OCI-LY3 (cell line): ENCODE measurements at regions not wholly inside any gene's neighbourhood (a gene's known extent, or its start where the extent isn't known, plus 50 kb on each side); places are given as distances from the start of the nearest gene placed in this dataset.

Experiments
- H2AFZ ChIP-seq: fragments of 200-600, 300-600 bp; shearing (Covaris generic); 2 replicates; pipeline ENCODE4 v1.6.0; 2014; ENCODE audit warnings: antibody characterized with exemption, low read depth, low read length
- H3K27ac ChIP-seq: fragments of 200-600, 300-600 bp; sonication (generic); 2 replicates; pipeline ENCODE4 v1.5.1; 2014; ENCODE audit warnings: mild to moderate bottlenecking, low read length, moderate library complexity, mixed read lengths
- H3K27me3 ChIP-seq: fragments of 200-600, 300-600 bp; sonication (generic); 2 replicates; pipeline ENCODE4 v1.6.1; 2014; ENCODE audit warnings: low read depth, low read length, mixed read lengths
- H3K36me3 ChIP-seq: fragments of 200-600, 300-600 bp; sonication (generic); replicated peaks from 2 replicates; pipeline ENCODE3; 2014; ENCODE audit warnings: low read depth, low read length, mixed read lengths
- H3K4me1 ChIP-seq: fragments of 300-600, 200-600 bp; sonication (generic); 2 replicates; pipeline ENCODE4 v1.6.1; 2014; ENCODE audit warnings: low read length, mixed read lengths
- H3K4me2 ChIP-seq: fragments of 200-600, 300-600 bp; sonication (generic); 2 replicates; pipeline ENCODE4 v1.6.1; 2014; ENCODE audit warnings: low read length, mixed read lengths
- H3K4me3 ChIP-seq: fragments of 300-600, 200-600 bp; sonication (generic); 2 replicates; pipeline ENCODE4 v1.5.1; 2014; ENCODE audit warnings: antibody characterized with exemption, mild to moderate bottlenecking, low read length, moderate library complexity
- H3K79me2 ChIP-seq: fragments of 300-600, 200-600 bp; shearing (Covaris generic); 2 replicates; pipeline ENCODE4 v1.6.1; 2014; ENCODE audit warnings: mild to moderate bottlenecking, low read length, mixed read lengths
- H3K9ac ChIP-seq: fragments of 300-600, 200-600 bp; shearing (Covaris generic); 2 replicates; pipeline ENCODE4 v1.6.0; 2014; ENCODE audit warnings: mild to moderate bottlenecking, low read length, moderate library complexity
- H3K9me3 ChIP-seq: fragments of 200-600, 300-600 bp; shearing (Covaris generic); 2 replicates; pipeline ENCODE4 v1.6.1; 2014; ENCODE audit warnings: low read length, mixed read lengths; ENCODE audit not compliant: insufficient read depth
- H4K20me1 ChIP-seq: fragments of 200-600, 300-600 bp; sonication (generic); 2 replicates; pipeline ENCODE4 v1.6.1; 2016; ENCODE audit warnings: low read length, mixed read lengths; ENCODE audit not compliant: insufficient read depth
- EZH2phosphoT487 ChIP-seq: fragments of 200-600 bp; shearing (Covaris generic); IDR thresholded peaks from 2 replicates; pipeline ENCODE4 v1.6.1; 2018; ENCODE audit warnings: antibody characterized with exemption, mixed run types, low read depth
- TF ChIP-seq, protein P1 (sequence below): fragments of 200-600, 300-600 bp; sonication (generic); IDR thresholded peaks from 2 replicates; pipeline ENCODE4 v1.5.1; 2014; ENCODE audit warnings: antibody characterized with exemption, low read length, low read depth

DNA sequence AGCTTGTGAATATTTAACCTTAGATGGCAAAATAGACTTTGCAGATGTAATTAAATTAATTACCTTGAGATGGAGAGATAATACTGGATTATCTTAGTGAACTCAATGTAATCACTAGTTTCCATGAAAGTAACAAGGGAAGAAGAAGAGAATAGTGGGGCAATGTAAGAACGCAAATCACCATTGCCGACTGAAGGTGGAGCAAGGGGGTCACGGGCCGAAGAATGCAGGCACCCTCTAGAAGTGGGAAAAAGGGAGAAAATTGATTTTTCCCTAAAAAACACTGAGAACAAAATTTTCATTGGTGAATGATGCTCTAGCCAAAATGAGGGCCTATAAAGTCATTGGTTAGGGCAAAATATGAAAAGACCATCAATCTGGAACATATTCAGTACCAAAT lies 375.6 kb upstream of the EPHA5 start:
- Histone ChIP-seq H2AFZ (no peak overlapping the region), H3K36me3 (no peaks in the 10 kb centered on the region), H3K9me3 (no peaks in the 10 kb centered on the region), H3K4me2 (no peak overlapping the region), H3K27me3 (no peaks in the 10 kb centered on the region), H3K9ac (no peak overlapping the region), H3K79me2 (no peaks in the 10 kb centered on the region), H3K4me1 (no peaks in the 10 kb centered on the region), H3K4me3 (no peak overlapping the region), H3K27ac (no peak overlapping the region), H4K20me1 (no peaks in the 10 kb centered on the region)
- no peak for TF ChIP-seq EZH2phosphoT487

DNA sequence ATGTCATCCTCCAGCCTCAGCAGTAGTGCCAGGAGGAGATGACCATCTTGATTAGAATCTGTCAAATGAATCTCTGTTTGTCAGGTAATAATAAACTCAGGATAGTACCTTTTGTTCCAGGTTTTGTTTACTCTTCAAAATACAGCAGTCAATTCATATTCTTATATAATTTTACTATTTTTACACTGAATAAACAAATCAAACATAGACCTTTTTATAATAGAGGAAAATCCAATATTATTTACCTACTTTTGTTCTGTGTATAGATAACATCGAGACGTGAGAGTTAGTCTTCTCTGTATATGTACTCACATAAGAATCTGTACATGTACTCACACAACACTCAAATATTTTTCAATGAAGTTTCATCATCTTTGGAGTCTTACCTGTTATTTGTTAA lies 365.4 kb upstream of the EPHA5 start:
- no peaks in the 10 kb centered on the region for H3K4me1 ChIP-seq
- H3K4me2 ChIP-seq = no peak overlapping the region
- no peak overlapping the region for H3K9ac ChIP-seq
- TF ChIP-seq, protein P1, sequence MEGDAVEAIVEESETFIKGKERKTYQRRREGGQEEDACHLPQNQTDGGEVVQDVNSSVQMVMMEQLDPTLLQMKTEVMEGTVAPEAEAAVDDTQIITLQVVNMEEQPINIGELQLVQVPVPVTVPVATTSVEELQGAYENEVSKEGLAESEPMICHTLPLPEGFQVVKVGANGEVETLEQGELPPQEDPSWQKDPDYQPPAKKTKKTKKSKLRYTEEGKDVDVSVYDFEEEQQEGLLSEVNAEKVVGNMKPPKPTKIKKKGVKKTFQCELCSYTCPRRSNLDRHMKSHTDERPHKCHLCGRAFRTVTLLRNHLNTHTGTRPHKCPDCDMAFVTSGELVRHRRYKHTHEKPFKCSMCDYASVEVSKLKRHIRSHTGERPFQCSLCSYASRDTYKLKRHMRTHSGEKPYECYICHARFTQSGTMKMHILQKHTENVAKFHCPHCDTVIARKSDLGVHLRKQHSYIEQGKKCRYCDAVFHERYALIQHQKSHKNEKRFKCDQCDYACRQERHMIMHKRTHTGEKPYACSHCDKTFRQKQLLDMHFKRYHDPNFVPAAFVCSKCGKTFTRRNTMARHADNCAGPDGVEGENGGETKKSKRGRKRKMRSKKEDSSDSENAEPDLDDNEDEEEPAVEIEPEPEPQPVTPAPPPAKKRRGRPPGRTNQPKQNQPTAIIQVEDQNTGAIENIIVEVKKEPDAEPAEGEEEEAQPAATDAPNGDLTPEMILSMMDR = no peak
- TF ChIP-seq EZH2phosphoT487 = no peak
- H3K27me3 ChIP-seq = no peaks in the 10 kb centered on the region
- H4K20me1 ChIP-seq = no peaks in the 10 kb centered on the region
- no peaks in the 10 kb centered on the region for H3K9me3 ChIP-seq
- H3K4me3 ChIP-seq = no peak overlapping the region
- H3K79me2 ChIP-seq = no peaks in the 10 kb centered on the region
- H3K36me3 ChIP-seq = no peaks in the 10 kb centered on the region
- no peak overlapping the region for H2AFZ ChIP-seq
- H3K27ac ChIP-seq = no peak overlapping the region

DNA sequence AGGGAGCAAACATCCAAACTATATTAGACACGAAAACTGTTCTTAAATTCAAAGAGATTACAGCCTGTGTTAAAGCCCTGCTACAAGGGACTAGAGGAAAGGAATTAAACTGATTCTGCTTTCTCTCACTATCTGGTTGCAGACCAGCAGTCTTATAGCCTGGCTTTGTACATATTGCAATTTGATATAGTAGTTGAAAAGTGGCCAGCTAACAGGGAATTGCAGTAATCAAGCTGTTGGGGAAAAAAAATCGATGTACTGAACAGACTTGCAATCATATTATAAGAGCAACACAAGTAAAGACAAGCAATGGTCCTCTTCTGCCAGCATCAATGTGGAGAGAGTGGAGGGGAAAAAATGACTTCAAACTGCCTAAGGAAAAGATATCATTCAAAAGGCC lies 364.4 kb upstream of the EPHA5 start:
- Histone ChIP-seq H3K4me2 (no peak overlapping the region), H3K4me3 (no peak overlapping the region), H3K9me3 (no peaks in the 10 kb centered on the region), H4K20me1 (no peaks in the 10 kb centered on the region), H3K9ac (no peak overlapping the region), H3K27me3 (no peaks in the 10 kb centered on the region), H2AFZ (no peak overlapping the region), H3K79me2 (no peaks in the 10 kb centered on the region), H3K36me3 (no peaks in the 10 kb centered on the region), H3K4me1 (no peaks in the 10 kb centered on the region), H3K27ac (no peak overlapping the region)
- no peak for TF ChIP-seq EZH2phosphoT487
- TF ChIP-seq, protein P1 = no peak

DNA sequence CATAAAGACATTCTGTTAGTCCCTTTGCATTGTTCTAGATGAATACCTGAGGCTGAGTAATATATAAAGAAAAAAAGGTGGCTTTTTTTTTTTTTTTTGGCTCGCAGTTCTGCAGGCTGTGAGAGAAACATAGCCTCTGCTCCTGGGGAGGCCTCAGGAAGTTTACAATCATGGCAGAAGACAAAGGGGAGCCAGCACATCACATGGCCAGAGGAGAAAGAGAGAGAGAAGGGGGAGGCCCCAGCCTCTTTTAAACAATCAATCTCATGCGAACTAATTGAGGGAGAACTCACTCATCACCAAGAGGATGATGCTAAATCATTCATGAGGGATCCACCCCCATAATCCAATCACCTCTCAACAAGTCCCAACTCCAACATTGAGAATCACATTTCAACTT lies 364.0 kb upstream of the EPHA5 start:
- Histone ChIP-seq H3K4me2 (no peak overlapping the region), H3K9ac (no peak overlapping the region), H3K36me3 (no peaks in the 10 kb centered on the region), H3K27me3 (no peaks in the 10 kb centered on the region), H3K4me1 (no peaks in the 10 kb centered on the region), H4K20me1 (no peaks in the 10 kb centered on the region), H3K79me2 (no peaks in the 10 kb centered on the region), H2AFZ (no peak overlapping the region), H3K27ac (no peak overlapping the region), H3K4me3 (no peak overlapping the region), H3K9me3 (no peaks in the 10 kb centered on the region)
- TF ChIP-seq EZH2phosphoT487 = no peak
- TF ChIP-seq, protein P1 = no peak

DNA sequence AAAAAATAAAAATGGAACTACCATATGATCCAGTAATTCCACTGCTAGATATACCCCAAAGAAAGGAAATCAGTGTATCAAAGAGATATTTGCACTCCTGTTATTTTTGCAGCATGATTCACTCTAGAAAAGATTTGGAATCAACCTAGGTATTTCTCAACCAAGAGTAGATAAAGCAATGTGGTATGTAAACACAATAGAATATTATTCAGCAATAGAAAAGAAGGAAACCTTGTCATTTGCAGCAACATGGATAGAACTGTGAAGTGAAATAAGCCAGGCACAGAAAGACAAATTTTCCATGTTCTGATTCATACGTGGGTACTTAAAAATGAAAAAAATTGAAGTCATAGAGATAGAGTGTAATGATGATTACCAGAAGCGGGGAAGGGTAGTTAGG lies 362.3 kb upstream of the EPHA5 start:
- TF ChIP-seq EZH2phosphoT487 = no peak
- TF ChIP-seq, protein P1 = no peak
- H3K4me3 ChIP-seq = no peak overlapping the region
- H3K36me3 ChIP-seq = no peaks in the 10 kb centered on the region
- H3K4me1 ChIP-seq = no peaks in the 10 kb centered on the region
- H3K79me2 ChIP-seq = no peaks in the 10 kb centered on the region
- H2AFZ ChIP-seq = no peak overlapping the region
- no peaks in the 10 kb centered on the region for H3K27me3 ChIP-seq
- H3K27ac ChIP-seq = no peak overlapping the region
- H3K9ac ChIP-seq = no peak overlapping the region
- no peaks in the 10 kb centered on the region for H4K20me1 ChIP-seq
- no peaks in the 10 kb centered on the region for H3K9me3 ChIP-seq
- H3K4me2 ChIP-seq = no peak overlapping the region
